Activated CD4-positive, alpha-beta T cell treated with anti-CD3 and anti-CD28 coated beads for 36 hours (primary cell): ENCODE measurements at regions not wholly inside any gene's neighbourhood (a gene's known extent, or its start where the extent isn't known, plus 50 kb on each side); places are given as distances from the start of the nearest gene placed in this dataset.

Source experiments
- ATAC-seq: fragments of 200-7000 bp; cut with Tn5 transposase; one replicate; pipeline ENCODE4 v1.10.0; 2021; ENCODE audit warnings: mild to moderate bottlenecking, moderate library complexity
- CTCF ChIA-PET: fragments of 350-600 bp; sonication (Branson Sonifier 250); formaldehyde crosslinking; loops from one replicate; lab custom pipeline; 2021; ENCODE audit warnings: antibody characterized with exemption; lab: Charles Lee
- POLR2A ChIA-PET: fragments of 350-600 bp; sonication (Branson Sonifier 250); formaldehyde crosslinking; loops from one replicate; lab custom pipeline; 2021; ENCODE audit warnings: antibody characterized with exemption, inconsistent platforms; lab: Charles Lee
- DNase-seq: peaks from one replicate; pipeline ENCODE4 v3.0.0-alpha.2; 2020
- H3K27ac Mint-ChIP-seq: one replicate; pipeline ENCODE4 v1.8.0; 2021; ENCODE audit warnings: mixed read lengths
- H3K27me3 Mint-ChIP-seq: one replicate; pipeline ENCODE4 v1.8.0; 2021; ENCODE audit warnings: mixed read lengths
- H3K36me3 Mint-ChIP-seq: one replicate; pipeline ENCODE4 v1.8.0; 2021; ENCODE audit warnings: low read depth, mixed read lengths
- H3K4me1 Mint-ChIP-seq: one replicate; pipeline ENCODE4 v1.8.0; 2021; ENCODE audit warnings: mixed read lengths
- H3K4me3 Mint-ChIP-seq: one replicate; pipeline ENCODE4 v1.8.0; 2021; ENCODE audit warnings: mild to moderate bottlenecking, moderate library complexity, mixed read lengths
- H3K9me3 Mint-ChIP-seq: one replicate; pipeline ENCODE4 v1.8.0; 2021; ENCODE audit warnings: low read depth, mixed read lengths
- intact Hi-C, 2 experiments: fragments of 100-400 bp; cut with DNase I in 1 of 2; cut with micrococcal nuclease in 1 of 2; formaldehyde crosslinking; loops; one replicate each; pipeline versions ENCODE4 v1.14.2 to v1.15.1; 2022 to 2024; cut with DNase I, micrococcal nuclease

DNA sequence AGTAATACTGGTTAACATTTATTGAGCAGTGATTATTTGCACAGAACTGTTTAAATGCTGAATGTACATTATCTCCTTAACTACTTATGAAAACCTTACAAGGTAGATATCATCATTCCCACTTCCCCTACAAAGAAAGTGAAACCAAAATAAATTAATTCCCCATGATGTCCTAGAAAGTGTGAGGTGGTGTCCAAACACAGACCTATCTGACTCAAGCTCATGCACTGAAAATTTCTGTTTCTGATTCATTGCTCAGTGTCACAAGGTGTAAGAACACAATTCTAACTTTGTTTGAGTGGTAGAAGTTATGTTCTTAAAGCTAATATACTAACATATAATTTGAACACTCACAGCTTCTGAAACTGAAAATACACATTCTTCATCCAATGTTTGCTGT is 178.7 kb downstream of the MRPL39 start:
- H3K27me3 Mint-ChIP-seq, result no peaks in the 10 kb centered on the region
- peaks cover 52% of the 10 kb centered on the region for H3K4me1 Mint-ChIP-seq
- intact Hi-C loops, result loop anchor here (1.0 to 2.0 kb wide), 7 partner anchors 23 to 144 kb away; no protein-coding TSS in a partner anchor
- CTCF ChIA-PET, result interaction anchor here (0.8 to 1.8 kb wide), 8 partner anchors 9 to 145 kb away, joined by 3 to 5 read pairs (median 3); no protein-coding TSS in a partner anchor
- ATAC-seq (peak; percentile 93), DNase-seq (no peak)
- H3K27ac Mint-ChIP-seq, result peak overlapping the region; percentile 45
- POLR2A ChIA-PET, result interaction anchor here (0.7 to 1.3 kb wide), 7 partner anchors 9 to 144 kb away, joined by 3 to 6 read pairs (median 4); no protein-coding TSS in a partner anchor
- H3K9me3 Mint-ChIP-seq, result no peaks in the 10 kb centered on the region
- H3K4me3 Mint-ChIP-seq, result peak overlapping the region; percentile 32
- peaks cover 13% of the 10 kb centered on the region for H3K36me3 Mint-ChIP-seq

- intact Hi-C loops, result loop anchor here (1.0 to 2.0 kb wide), 7 partner anchors 23 to 145 kb away; no protein-coding TSS in a partner anchor
- ATAC-seq, result peak; percentile 8
These were observed 179.5 kb downstream of the MRPL39 start for GRCh38 chr21:25427828-25428227.

DNA sequence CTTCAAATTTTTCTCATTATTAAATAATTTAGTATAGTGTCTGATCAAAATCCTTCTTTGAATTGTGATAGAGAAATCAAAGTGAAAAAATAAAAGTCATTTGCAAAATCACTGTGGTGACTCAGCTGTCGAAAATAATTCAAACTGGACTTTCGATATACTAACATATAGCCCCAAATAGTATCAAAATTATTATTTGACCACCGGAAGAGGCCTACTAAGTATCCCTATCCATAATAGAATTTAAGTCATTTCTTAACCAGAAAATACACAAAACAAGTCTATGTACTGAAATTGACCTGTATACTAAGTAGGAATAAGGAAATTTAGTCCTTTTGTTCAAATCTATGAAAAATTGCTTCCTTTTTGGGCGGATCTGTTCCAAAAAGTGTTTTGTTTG is 180.7 kb downstream of the MRPL39 start:
- DNase-seq (no peak), ATAC-seq (no peak)
- Mint-ChIP-seq H3K4me1 (peaks cover 63% of the 10 kb centered on the region), H3K9me3 (no peaks in the 10 kb centered on the region), H3K27me3 (no peaks in the 10 kb centered on the region), H3K4me3 (no peak overlapping the region), H3K36me3 (peaks cover 9% of the 10 kb centered on the region), H3K27ac (no peak overlapping the region)
- ChIA-PET POLR2A (no interaction called here), CTCF (interaction anchor here (1.1 to 1.4 kb wide), 2 partner anchors 14 to 142 kb away, joined by 4 read pairs; no protein-coding TSS in a partner anchor)
- intact Hi-C loops, result no loop called here

More at GRCh38 chr21:25427828-25428227, 179.5 kb downstream of the MRPL39 start:
- DNase-seq, result no peak
- H3K4me1 Mint-ChIP-seq, result peaks cover 56% of the 10 kb centered on the region
- H3K9me3 Mint-ChIP-seq, result no peaks in the 10 kb centered on the region
- POLR2A ChIA-PET, result interaction anchor here (0.7 kb wide), 1 partner anchor 137 kb away, joined by 5 read pairs; no protein-coding TSS in a partner anchor
- peak overlapping the region; percentile 72 for H3K27ac Mint-ChIP-seq
- H3K4me3 Mint-ChIP-seq, result no peak overlapping the region
- CTCF ChIA-PET, result interaction anchor here (0.7 to 1.8 kb wide), 5 partner anchors 12 to 297 kb away, joined by 3 to 5 read pairs (median 4); no protein-coding TSS in a partner anchor
- peaks cover 13% of the 10 kb centered on the region for H3K36me3 Mint-ChIP-seq
- H3K27me3 Mint-ChIP-seq, result no peaks in the 10 kb centered on the region

- ATAC-seq, result no peak
- no peaks in the 10 kb centered on the region for H3K9me3 Mint-ChIP-seq
- peak overlapping the region; percentile 59 for H3K27ac Mint-ChIP-seq
- ChIA-PET POLR2A (interaction anchor here (0.7 kb wide), 1 partner anchor 152 kb away, joined by 8 read pairs; no protein-coding TSS in a partner anchor), CTCF (interaction anchor here (0.9 to 2.1 kb wide), 3 partner anchors 9 to 160 kb away, joined by 3 to 10 read pairs (median 3); no protein-coding TSS in a partner anchor)
- intact Hi-C loops, result no loop called here
- no peak for DNase-seq
- H3K4me3 Mint-ChIP-seq, result peak overlapping the region; percentile 63
- H3K36me3 Mint-ChIP-seq, result peaks cover 8% of the 10 kb centered on the region
- H3K27me3 Mint-ChIP-seq, result no peaks in the 10 kb centered on the region
- peaks cover 77% of the 10 kb centered on the region for H3K4me1 Mint-ChIP-seq
These were observed 182.1 kb downstream of the MRPL39 start for GRCh38 chr21:25425156-25425555.

DNA sequence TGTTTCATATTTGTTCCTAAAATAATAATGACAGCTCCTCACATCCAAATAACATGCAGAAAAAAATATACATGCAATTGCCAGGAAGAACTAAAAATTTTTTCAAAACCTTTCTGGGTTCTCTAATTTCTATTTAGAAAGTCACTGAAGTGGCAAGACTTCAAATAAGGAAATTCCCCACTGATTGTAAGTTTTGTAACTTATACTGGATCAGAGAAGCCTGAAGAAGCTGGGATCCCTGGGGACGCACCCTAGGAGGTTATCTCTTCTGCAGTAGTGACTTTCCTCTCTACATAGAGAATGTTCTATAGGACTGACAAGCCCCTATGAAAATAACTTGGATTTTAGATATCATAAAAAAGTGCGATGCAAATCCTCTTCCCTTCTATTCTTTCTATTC is 182.6 kb downstream of the MRPL39 start:
- ChIA-PET POLR2A (interaction anchor here (0.7 to 1.8 kb wide), 2 partner anchors 143 to 152 kb away, joined by 4 to 8 read pairs; no protein-coding TSS in a partner anchor), CTCF (interaction anchor here (0.7 to 4.2 kb wide), 7 partner anchors 9 to 161 kb away, joined by 3 to 14 read pairs (median 4); no protein-coding TSS in a partner anchor)
- Mint-ChIP-seq H3K9me3 (no peaks in the 10 kb centered on the region), H3K4me3 (peak overlapping the region; percentile 63), H3K27me3 (no peaks in the 10 kb centered on the region), H3K36me3 (peaks cover 10% of the 10 kb centered on the region), H3K4me1 (peaks cover 77% of the 10 kb centered on the region), H3K27ac (peak overlapping the region; percentile 87)
- intact Hi-C loops, result no loop called here
- ATAC-seq, result no peak
- no peak for DNase-seq

DNA sequence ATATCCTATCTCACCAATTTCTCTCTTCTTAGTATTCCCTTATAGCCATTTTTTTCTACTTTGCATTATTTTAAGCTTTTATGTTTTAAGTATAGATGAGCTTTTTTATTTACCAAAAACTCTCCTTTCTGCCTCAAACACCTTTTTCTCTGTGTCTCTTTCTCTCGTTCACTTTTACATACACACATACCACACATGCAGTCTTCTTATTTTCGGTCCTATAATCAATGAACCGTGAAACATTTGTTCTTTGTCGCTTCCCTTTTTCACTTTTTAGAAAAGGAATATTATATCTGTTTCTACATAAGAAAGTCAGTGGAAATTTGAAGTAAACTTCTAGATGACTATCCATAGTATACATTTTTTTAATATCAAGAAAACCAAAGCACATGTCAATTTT is 183.2 kb downstream of the MRPL39 start:
- Mint-ChIP-seq H3K4me3 (peak overlapping the region; percentile 63), H3K27ac (peak overlapping the region; percentile 87), H3K9me3 (no peaks in the 10 kb centered on the region), H3K36me3 (peaks cover 8% of the 10 kb centered on the region), H3K27me3 (no peaks in the 10 kb centered on the region), H3K4me1 (peaks cover 76% of the 10 kb centered on the region)
- no peak for DNase-seq
- ATAC-seq, result no peak
- intact Hi-C loops, result no loop called here
- ChIA-PET CTCF (interaction anchor here (0.6 to 4.2 kb wide), 10 partner anchors 16 to 170 kb away, joined by 3 to 14 read pairs (median 4); no protein-coding TSS in a partner anchor), POLR2A (interaction anchor here (0.6 to 1.8 kb wide), 3 partner anchors 78 to 182 kb away, joined by 4 read pairs; no protein-coding TSS in a partner anchor)

DNA sequence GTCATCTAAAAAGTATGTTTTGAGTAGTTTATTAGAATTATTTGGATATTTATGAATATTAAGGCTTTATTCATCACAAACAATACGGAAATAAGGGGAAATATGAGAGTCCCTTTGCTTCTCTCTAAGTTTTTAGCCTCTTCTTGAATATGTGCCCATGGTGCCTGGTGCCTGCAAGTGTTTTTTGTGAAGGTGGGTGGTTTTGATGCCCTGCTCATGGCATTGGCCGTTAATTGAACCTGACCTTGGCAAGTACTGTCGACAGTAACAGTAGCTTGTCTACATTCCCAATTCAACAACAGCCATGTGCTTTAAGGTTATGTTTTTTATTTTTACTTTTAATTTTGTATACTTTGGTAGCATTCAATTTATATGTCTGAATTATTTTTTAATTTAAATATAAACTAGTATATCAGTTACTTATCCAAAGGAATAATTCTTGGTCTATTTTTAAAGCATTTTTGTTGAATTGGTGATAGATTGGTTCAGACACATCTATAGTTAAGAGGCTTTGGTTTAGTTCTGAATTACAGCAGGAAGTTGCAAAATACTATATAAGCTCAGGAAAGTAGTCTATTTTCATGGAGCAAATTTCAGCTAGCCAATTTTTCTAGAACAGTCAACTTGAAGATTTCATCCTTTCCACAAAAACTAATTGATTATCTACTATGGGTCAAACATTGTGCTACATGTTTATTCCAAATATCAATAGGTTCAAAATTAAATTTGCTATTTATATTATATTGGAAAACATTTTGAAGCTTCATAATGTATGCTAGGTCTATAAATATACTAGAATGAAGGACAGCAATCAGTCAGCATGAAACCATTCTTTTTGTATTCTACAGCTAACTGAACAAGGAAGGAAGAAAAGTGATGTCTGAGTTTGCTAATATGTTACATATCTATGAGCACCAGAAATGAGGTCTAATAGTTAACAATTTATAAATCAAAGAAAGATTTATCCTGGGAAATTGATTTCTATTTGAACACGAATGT is 184.4 kb downstream of the MRPL39 start:
- POLR2A ChIA-PET, result interaction anchor here (1.1 to 1.8 kb wide), 4 partner anchors 64 to 183 kb away, joined by 3 to 4 read pairs (median 4); no protein-coding TSS in a partner anchor
- CTCF ChIA-PET, result interaction anchor here (0.6 to 4.2 kb wide), 22 partner anchors 11 to 185 kb away, joined by 3 to 14 read pairs (median 4); no protein-coding TSS in a partner anchor
- ATAC-seq (no peak), DNase-seq (no peak)
- Mint-ChIP-seq H3K27ac (peak overlapping the region; percentile 87), H3K4me1 (peaks cover 70% of the 10 kb centered on the region), H3K9me3 (no peaks in the 10 kb centered on the region), H3K27me3 (no peaks in the 10 kb centered on the region), H3K36me3 (peaks cover 15% of the 10 kb centered on the region), H3K4me3 (peak overlapping the region; percentile 46)
- intact Hi-C loops, result no loop called here

GRCh38 chr21:25421321-25422028 is 185.8 kb downstream of the MRPL39 start:
- peak overlapping the region; percentile 94 for H3K27ac Mint-ChIP-seq
- H3K36me3 Mint-ChIP-seq, result peaks cover 15% of the 10 kb centered on the region
- peak overlapping the region; percentile 59 for H3K4me3 Mint-ChIP-seq
- H3K9me3 Mint-ChIP-seq, result no peaks in the 10 kb centered on the region
- peak; percentile 82 for DNase-seq
- ATAC-seq, result peak; percentile 96
- intact Hi-C loops, result loop anchor here (1.0 to 2.0 kb wide), 12 partner anchors 25 to 313 kb away; partner anchors contain the start of genes ATP5PF (in 1 of the 2), GABPA (in 1 of the 2) and MRPL39 (in 1 of the 2)
- ChIA-PET POLR2A (interaction anchor here (0.5 to 1.3 kb wide), 6 partner anchors 25 to 145 kb away, joined by 3 to 5 read pairs (median 3); no protein-coding TSS in a partner anchor), CTCF (interaction anchor here (0.8 to 4.2 kb wide), 26 partner anchors 9 to 186 kb away, joined by 3 to 14 read pairs (median 4); no protein-coding TSS in a partner anchor)
- H3K27me3 Mint-ChIP-seq, result no peaks in the 10 kb centered on the region
- peaks cover 74% of the 10 kb centered on the region for H3K4me1 Mint-ChIP-seq

- Mint-ChIP-seq H3K9me3 (no peaks in the 10 kb centered on the region), H3K27ac (peak overlapping the region; percentile 94), H3K27me3 (no peaks in the 10 kb centered on the region), H3K4me3 (peak overlapping the region; percentile 59), H3K36me3 (peaks cover 13% of the 10 kb centered on the region), H3K4me1 (peaks cover 71% of the 10 kb centered on the region)
- POLR2A ChIA-PET, result interaction anchor here (0.5 to 1.3 kb wide), 7 partner anchors 24 to 146 kb away, joined by 3 to 5 read pairs (median 3); no protein-coding TSS in a partner anchor
- ATAC-seq, result no peak
- CTCF ChIA-PET, result interaction anchor here (0.8 to 4.2 kb wide), 24 partner anchors 8 to 157 kb away, joined by 3 to 14 read pairs (median 4); no protein-coding TSS in a partner anchor
- DNase-seq, result no peak
- intact Hi-C loops, result loop anchor here (1.0 to 2.0 kb wide), 12 partner anchors 25 to 314 kb away; partner anchors contain the start of genes ATP5PF (in 1 of the 2), GABPA (in 1 of the 2) and MRPL39 (in 1 of the 2)
These were observed 186.4 kb downstream of the MRPL39 start for GRCh38 chr21:25420831-25421230.

GRCh38 chr21:25416669-25417068 is 190.6 kb downstream of the MRPL39 start:
- ATAC-seq, result no peak
- no peak overlapping the region for H3K27ac Mint-ChIP-seq
- CTCF ChIA-PET, result interaction anchor here (0.9 to 1.3 kb wide), 3 partner anchors 8 to 153 kb away, joined by 3 read pairs; no protein-coding TSS in a partner anchor

More at GRCh38 chr21:25416669-25417068, 190.6 kb downstream of the MRPL39 start:
- intact Hi-C loops, result no loop called here
- H3K36me3 Mint-ChIP-seq, result peaks cover 26% of the 10 kb centered on the region
- peaks cover 6% of the 10 kb centered on the region for H3K9me3 Mint-ChIP-seq
- no peaks in the 10 kb centered on the region for H3K27me3 Mint-ChIP-seq
- H3K4me3 Mint-ChIP-seq, result no peak overlapping the region
- POLR2A ChIA-PET, result interaction anchor here (1.0 kb wide), 1 partner anchor 156 kb away, joined by 4 read pairs; no protein-coding TSS in a partner anchor
- peaks cover 42% of the 10 kb centered on the region for H3K4me1 Mint-ChIP-seq
- no peak for DNase-seq
